Astrocyte (in vitro differentiated cells and primary cell): ENCODE measurements at regions not wholly inside any gene's neighbourhood (a gene's known extent, or its start where the extent isn't known, plus 50 kb on each side); places are given as distances from the start of the nearest gene placed in this dataset.

ENCODE experiments used
- DNase-seq: peaks from one replicate; pipeline ENCODE4 v3.0.0-alpha.2; 2010; ENCODE audit warnings: low read depth
- FAIRE-seq: peaks from 2 replicates; lab custom pipeline; 2011; peaks lifted over from hg19 to GRCh38; lab: Jason Lieb, UNC
- H2AFZ ChIP-seq: 2 replicates; pipeline ENCODE4 v1.6.0; 2012; ENCODE audit warnings: low read depth, low read length, inconsistent platforms
- H3K27ac ChIP-seq: 2 replicates; pipeline ENCODE4 v1.5.1; 2011; ENCODE audit warnings: low read depth, low read length, inconsistent platforms
- H3K27me3 ChIP-seq: 2 replicates; pipeline ENCODE4 v1.6.0; 2011; ENCODE audit warnings: low read length, inconsistent platforms; ENCODE audit not compliant: insufficient read depth
- H3K36me3 ChIP-seq: 2 replicates; pipeline ENCODE4 v1.5.1; 2011; ENCODE audit warnings: low read length, inconsistent platforms; ENCODE audit not compliant: insufficient read depth
- H3K4me1 ChIP-seq: 2 replicates; pipeline ENCODE4 v1.5.1; 2011; ENCODE audit warnings: low read length, inconsistent platforms; ENCODE audit not compliant: insufficient read depth
- H3K4me2 ChIP-seq: 2 replicates; pipeline ENCODE4 v1.6.0; 2012; ENCODE audit warnings: low read length, inconsistent platforms
- H3K4me3 ChIP-seq: 2 replicates; pipeline ENCODE4 v1.5.1; 2011; ENCODE audit warnings: low read depth, mild to moderate bottlenecking, low read length, inconsistent platforms; ENCODE audit not compliant: insufficient read depth
- H3K79me2 ChIP-seq: 2 replicates; pipeline ENCODE4 v1.6.0; 2012; ENCODE audit warnings: mild to moderate bottlenecking, low read length, inconsistent platforms; ENCODE audit not compliant: insufficient read depth
- H3K9ac ChIP-seq: 2 replicates; pipeline ENCODE4 v1.6.0; 2012; ENCODE audit warnings: mild to moderate bottlenecking, low read length, inconsistent platforms
- H3K9me3 ChIP-seq: 2 replicates; pipeline ENCODE4 v1.5.1; 2012; ENCODE audit warnings: low read depth, mild to moderate bottlenecking, low read length, inconsistent platforms; ENCODE audit not compliant: insufficient read depth
- H4K20me1 ChIP-seq: 2 replicates; pipeline ENCODE4 v1.6.0; 2012; ENCODE audit warnings: low read length, inconsistent platforms; ENCODE audit not compliant: insufficient read depth
- H3K27ac Mint-ChIP-seq: one replicate; pipeline ENCODE4 v1.8.0; 2021; ENCODE audit warnings: mild to moderate bottlenecking, mixed read lengths; ENCODE audit not compliant: unreplicated experiment
- H3K27me3 Mint-ChIP-seq: one replicate; pipeline ENCODE4 v1.8.0; 2021; ENCODE audit warnings: low read depth, mixed read lengths; ENCODE audit not compliant: unreplicated experiment
- H3K36me3 Mint-ChIP-seq: one replicate; pipeline ENCODE4 v1.8.0; 2021; ENCODE audit warnings: low read depth, mixed read lengths; ENCODE audit not compliant: unreplicated experiment
- H3K4me1 Mint-ChIP-seq: one replicate; pipeline ENCODE4 v1.8.0; 2021; ENCODE audit warnings: low read depth, mixed read lengths; ENCODE audit not compliant: unreplicated experiment
- H3K4me3 Mint-ChIP-seq: one replicate; pipeline ENCODE4 v1.8.0; 2021; ENCODE audit warnings: mild to moderate bottlenecking, moderate library complexity, mixed read lengths; ENCODE audit not compliant: unreplicated experiment
- H3K9me3 Mint-ChIP-seq: one replicate; pipeline ENCODE4 v1.8.0; 2021; ENCODE audit warnings: mild to moderate bottlenecking, mixed read lengths; ENCODE audit not compliant: unreplicated experiment
- EZH2 ChIP-seq: IDR thresholded peaks from 2 replicates; pipeline ENCODE4 v1.6.1; 2012; ENCODE audit warnings: mild to moderate bottlenecking, low read length, inconsistent platforms; ENCODE audit not compliant: insufficient read depth
- TF ChIP-seq, protein P1 (sequence below): IDR thresholded peaks from 2 replicates; pipeline ENCODE4 v1.5.1; 2011; ENCODE audit warnings: low read depth, mild to moderate bottlenecking, inconsistent platforms, low read length, moderate library complexity; ENCODE audit not compliant: insufficient read depth

DNA sequence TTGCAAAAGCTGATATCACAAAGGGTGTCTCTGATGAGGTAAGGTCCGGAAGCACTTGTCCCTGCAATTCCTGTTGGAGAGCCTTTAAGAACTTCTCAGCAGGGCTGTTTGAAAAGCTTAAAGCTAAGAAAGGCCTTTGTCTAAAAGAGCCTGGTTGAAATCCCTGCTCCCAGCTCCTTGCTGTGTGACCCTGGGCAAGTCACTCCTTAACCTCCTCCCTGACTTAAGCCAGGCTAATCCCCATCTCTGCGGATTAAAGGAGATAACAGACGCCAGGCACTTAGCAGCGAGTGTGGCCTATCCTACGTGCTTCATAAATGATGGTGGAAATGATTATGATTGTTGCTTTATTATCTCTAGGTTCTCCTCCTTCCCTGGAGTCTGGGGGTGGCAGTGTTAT, 368.0 kb upstream of the RBFOX1 start:
- Histone ChIP-seq H3K4me2 (no peak overlapping the region), H3K27me3 (no peaks in the 10 kb centered on the region), H3K36me3 (no peaks in the 10 kb centered on the region), H3K4me1 (no peaks in the 10 kb centered on the region), H3K4me3 (no peak overlapping the region), H3K27ac (no peak overlapping the region), H3K79me2 (no peaks in the 10 kb centered on the region), H2AFZ (no peak overlapping the region), H3K9ac (no peak overlapping the region), H4K20me1 (no peaks in the 10 kb centered on the region), H3K9me3 (peaks cover 5% of the 10 kb centered on the region)
- H3K36me3 Mint-ChIP-seq: no peaks in the 10 kb centered on the region
- peaks cover 6% of the 10 kb centered on the region for H3K9me3 Mint-ChIP-seq
- no peak overlapping the region for H3K4me3 Mint-ChIP-seq
- H3K4me1 Mint-ChIP-seq: no peaks in the 10 kb centered on the region
- H3K27me3 Mint-ChIP-seq: peaks cover 3% of the 10 kb centered on the region
- no peak overlapping the region for H3K27ac Mint-ChIP-seq
- TF ChIP-seq, protein P1, sequence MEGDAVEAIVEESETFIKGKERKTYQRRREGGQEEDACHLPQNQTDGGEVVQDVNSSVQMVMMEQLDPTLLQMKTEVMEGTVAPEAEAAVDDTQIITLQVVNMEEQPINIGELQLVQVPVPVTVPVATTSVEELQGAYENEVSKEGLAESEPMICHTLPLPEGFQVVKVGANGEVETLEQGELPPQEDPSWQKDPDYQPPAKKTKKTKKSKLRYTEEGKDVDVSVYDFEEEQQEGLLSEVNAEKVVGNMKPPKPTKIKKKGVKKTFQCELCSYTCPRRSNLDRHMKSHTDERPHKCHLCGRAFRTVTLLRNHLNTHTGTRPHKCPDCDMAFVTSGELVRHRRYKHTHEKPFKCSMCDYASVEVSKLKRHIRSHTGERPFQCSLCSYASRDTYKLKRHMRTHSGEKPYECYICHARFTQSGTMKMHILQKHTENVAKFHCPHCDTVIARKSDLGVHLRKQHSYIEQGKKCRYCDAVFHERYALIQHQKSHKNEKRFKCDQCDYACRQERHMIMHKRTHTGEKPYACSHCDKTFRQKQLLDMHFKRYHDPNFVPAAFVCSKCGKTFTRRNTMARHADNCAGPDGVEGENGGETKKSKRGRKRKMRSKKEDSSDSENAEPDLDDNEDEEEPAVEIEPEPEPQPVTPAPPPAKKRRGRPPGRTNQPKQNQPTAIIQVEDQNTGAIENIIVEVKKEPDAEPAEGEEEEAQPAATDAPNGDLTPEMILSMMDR: no peak
- no peak for TF ChIP-seq EZH2
- DNase-seq: no peak
- no peak for FAIRE-seq

GRCh38 chr16:6961704-6962103, 370.9 kb upstream of the RBFOX1 start:
- H3K79me2 ChIP-seq: no peaks in the 10 kb centered on the region
- no peaks in the 10 kb centered on the region for H3K4me1 ChIP-seq
- H3K27ac Mint-ChIP-seq: no peak overlapping the region
- H3K27ac ChIP-seq: no peak overlapping the region
- H4K20me1 ChIP-seq: no peaks in the 10 kb centered on the region
- H3K4me2 ChIP-seq: no peak overlapping the region
- H3K36me3 ChIP-seq: no peaks in the 10 kb centered on the region
- H3K4me3 ChIP-seq: no peak overlapping the region
- H3K9ac ChIP-seq: no peak overlapping the region
- no peak overlapping the region for H3K4me3 Mint-ChIP-seq
- H3K27me3 ChIP-seq: no peaks in the 10 kb centered on the region
- DNase-seq (no peak), FAIRE-seq (no peak)
- H3K27me3 Mint-ChIP-seq: peaks cover 3% of the 10 kb centered on the region
- peaks cover 5% of the 10 kb centered on the region for H3K9me3 ChIP-seq
- peaks cover 3% of the 10 kb centered on the region for H3K9me3 Mint-ChIP-seq
- no peaks in the 10 kb centered on the region for H3K4me1 Mint-ChIP-seq
- TF ChIP-seq, protein P1: no peak
- TF ChIP-seq EZH2: no peak
- no peaks in the 10 kb centered on the region for H3K36me3 Mint-ChIP-seq
- no peak overlapping the region for H2AFZ ChIP-seq

GRCh38 chr16:6958184-6958583, 374.5 kb upstream of the RBFOX1 start:
- Mint-ChIP-seq H3K27me3 (peaks cover 3% of the 10 kb centered on the region), H3K36me3 (no peaks in the 10 kb centered on the region), H3K27ac (no peak overlapping the region), H3K4me1 (no peaks in the 10 kb centered on the region), H3K9me3 (peaks cover under 1% of the 10 kb centered on the region), H3K4me3 (no peak overlapping the region)
- Histone ChIP-seq H3K4me3 (no peak overlapping the region), H2AFZ (no peak overlapping the region), H3K79me2 (no peaks in the 10 kb centered on the region), H3K4me2 (no peak overlapping the region), H3K36me3 (no peaks in the 10 kb centered on the region), H3K4me1 (no peaks in the 10 kb centered on the region), H3K9ac (no peak overlapping the region), H3K27me3 (no peaks in the 10 kb centered on the region), H4K20me1 (no peaks in the 10 kb centered on the region), H3K9me3 (no peaks in the 10 kb centered on the region), H3K27ac (no peak overlapping the region)
- TF ChIP-seq, protein P1: no peak
- TF ChIP-seq EZH2: no peak
- DNase-seq (no peak), FAIRE-seq (no peak)
